Keratinocyte (primary cell): ENCODE measurements at regions not wholly inside any gene's neighbourhood (a gene's known extent, or its start where the extent isn't known, plus 50 kb on each side); places are given as distances from the start of the nearest gene placed in this dataset.

Experiments used
- DNase-seq: peaks from one replicate; pipeline ENCODE4 v3.0.0-alpha.2; 2011; ENCODE audit warnings: low read depth, missing footprints, low spot score
- FAIRE-seq: peaks from 2 replicates; lab custom pipeline; 2011; peaks lifted over from hg19 to GRCh38; lab: Jason Lieb, UNC
- H2AFZ ChIP-seq: 2 replicates; pipeline ENCODE4 v1.6.0; 2012; ENCODE audit warnings: low read length, control low read depth, inconsistent platforms; ENCODE audit not compliant: control insufficient read depth
- H3K27ac ChIP-seq: 2 replicates; pipeline ENCODE4 v1.5.1; 2011; ENCODE audit warnings: low read length; ENCODE audit not compliant: control insufficient read depth, insufficient read depth
- H3K27me3 ChIP-seq: 3 replicates; pipeline ENCODE4 v1.6.0; 2011; ENCODE audit warnings: low read length; ENCODE audit not compliant: control insufficient read depth, insufficient read depth; ENCODE audit errors: extremely low read depth
- H3K36me3 ChIP-seq, 2 experiments: 2 replicates in 1 of 2; 3 replicates in 1 of 2; pipeline ENCODE4 v1.5.1; 2011; ENCODE audit warnings: low read length in 2 of 2, mild to moderate bottlenecking in 1 of 2; ENCODE audit not compliant: control insufficient read depth in 2 of 2, insufficient read depth in 2 of 2; ENCODE audit errors: extremely low read depth in 1 of 2
- H3K4me1 ChIP-seq: 3 replicates; pipeline ENCODE4 v1.5.1; 2011; ENCODE audit warnings: low read length; ENCODE audit not compliant: control insufficient read depth, insufficient read depth; ENCODE audit errors: extremely low read depth
- H3K4me2 ChIP-seq: 3 replicates; pipeline ENCODE4 v1.6.0; 2011; ENCODE audit warnings: low read depth, low read length; ENCODE audit not compliant: control insufficient read depth, insufficient read depth; ENCODE audit errors: extremely low read depth
- H3K4me3 ChIP-seq, 3 experiments: fragments of 200-600 bp in 1 of 3; sonication (generic) in 1 of 3; 2 replicates in 2 of 3; 3 replicates in 1 of 3; pipeline ENCODE4 v1.5.1; 2011 to 2016; ENCODE audit warnings: low read length in 3 of 3, mild to moderate bottlenecking in 3 of 3, control low read depth in 2 of 3, inconsistent platforms in 1 of 3, low read depth in 1 of 3, mixed read lengths in 1 of 3, mixed run types in 1 of 3, moderate library complexity in 1 of 3; ENCODE audit not compliant: control insufficient read depth in 2 of 3, insufficient read depth in 2 of 3; ENCODE audit errors: extremely low read depth in 1 of 3
- H3K79me2 ChIP-seq: 2 replicates; pipeline ENCODE4 v1.6.0; 2012; ENCODE audit warnings: low read length; ENCODE audit not compliant: control insufficient read depth, insufficient read depth
- H3K9ac ChIP-seq: 3 replicates; pipeline ENCODE4 v1.6.0; 2011; ENCODE audit warnings: low read length; ENCODE audit not compliant: control insufficient read depth, insufficient read depth; ENCODE audit errors: extremely low read depth
- H3K9me1 ChIP-seq: 3 replicates; pipeline ENCODE4 v1.6.0; 2011; ENCODE audit warnings: low read length; ENCODE audit not compliant: control insufficient read depth, insufficient read depth; ENCODE audit errors: extremely low read depth
- H3K9me3 ChIP-seq: 2 replicates; pipeline ENCODE4 v1.5.1; 2012; ENCODE audit warnings: low read depth, low read length; ENCODE audit not compliant: control insufficient read depth
- H4K20me1 ChIP-seq: 3 replicates; pipeline ENCODE4 v1.6.0; 2011; ENCODE audit warnings: low read length; ENCODE audit not compliant: control insufficient read depth, insufficient read depth; ENCODE audit errors: extremely low read depth
- EZH2 ChIP-seq: IDR thresholded peaks from one replicate; pipeline ENCODE4 v1.6.1; 2012; ENCODE audit warnings: inconsistent platforms, mild to moderate bottlenecking, low read length, moderate library complexity
- dilution Hi-C: fragments of 300-500 bp; cut with MboI; formaldehyde crosslinking; loops from one replicate; pipeline ENCODE4 v1.7.0; 2020; ENCODE audit warnings: low sequenced_read_pairs; ENCODE audit not compliant: extremely low pct_ligation_motif_present
- TF ChIP-seq, protein P1 (sequence below), 3 experiments: IDR thresholded peaks in 1 of 3; conservative IDR thresholded peaks in 1 of 3; optimal IDR thresholded peaks in 1 of 3; 2 replicates in 2 of 3; 3 replicates in 1 of 3; pipeline versions ENCODE3 to v1.5.1; 2011; ENCODE audit warnings: low read length in 3 of 3, mild to moderate bottlenecking in 3 of 3, moderate library complexity in 2 of 3, control low read depth in 1 of 3, inconsistent platforms in 1 of 3; ENCODE audit not compliant: insufficient read depth in 2 of 3; ENCODE audit errors: extremely low read depth in 1 of 3

- dilution Hi-C loops, result no loop called here
- H3K4me1 ChIP-seq, result no peaks in the 10 kb centered on the region
- H3K9me1 ChIP-seq, result no peaks in the 10 kb centered on the region
- no peaks in the 10 kb centered on the region for H3K36me3 ChIP-seq
- H3K79me2 ChIP-seq, result no peaks in the 10 kb centered on the region
- no peak overlapping the region for H3K9ac ChIP-seq
- H3K4me3 ChIP-seq, result no peak overlapping the region
- H3K27ac ChIP-seq, result no peak overlapping the region
- FAIRE-seq, result no peak
- H4K20me1 ChIP-seq, result no peaks in the 10 kb centered on the region
- no peak for TF ChIP-seq EZH2
- TF ChIP-seq, protein P1, sequence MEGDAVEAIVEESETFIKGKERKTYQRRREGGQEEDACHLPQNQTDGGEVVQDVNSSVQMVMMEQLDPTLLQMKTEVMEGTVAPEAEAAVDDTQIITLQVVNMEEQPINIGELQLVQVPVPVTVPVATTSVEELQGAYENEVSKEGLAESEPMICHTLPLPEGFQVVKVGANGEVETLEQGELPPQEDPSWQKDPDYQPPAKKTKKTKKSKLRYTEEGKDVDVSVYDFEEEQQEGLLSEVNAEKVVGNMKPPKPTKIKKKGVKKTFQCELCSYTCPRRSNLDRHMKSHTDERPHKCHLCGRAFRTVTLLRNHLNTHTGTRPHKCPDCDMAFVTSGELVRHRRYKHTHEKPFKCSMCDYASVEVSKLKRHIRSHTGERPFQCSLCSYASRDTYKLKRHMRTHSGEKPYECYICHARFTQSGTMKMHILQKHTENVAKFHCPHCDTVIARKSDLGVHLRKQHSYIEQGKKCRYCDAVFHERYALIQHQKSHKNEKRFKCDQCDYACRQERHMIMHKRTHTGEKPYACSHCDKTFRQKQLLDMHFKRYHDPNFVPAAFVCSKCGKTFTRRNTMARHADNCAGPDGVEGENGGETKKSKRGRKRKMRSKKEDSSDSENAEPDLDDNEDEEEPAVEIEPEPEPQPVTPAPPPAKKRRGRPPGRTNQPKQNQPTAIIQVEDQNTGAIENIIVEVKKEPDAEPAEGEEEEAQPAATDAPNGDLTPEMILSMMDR (optimal IDR thresholded peaks at IDR 0.05 in 1 of 3, IDR thresholded peaks at IDR 0.05 in 1 of 3, conservative IDR thresholded peaks at IDR 0.05 in 1 of 3; ENCODE audit: extremely low read depth in 1 of 3, insufficient read depth in 2 of 3, low read length in 3 of 3), result no peak
- no peak overlapping the region for H3K4me2 ChIP-seq
- H2AFZ ChIP-seq, result no peak overlapping the region
- DNase-seq, result no peak
- H3K9me3 ChIP-seq, result no peaks in the 10 kb centered on the region
- no peaks in the 10 kb centered on the region for H3K27me3 ChIP-seq
Observed at GRCh38 chr1:198948895-198949659, 310.2 kb downstream of the PTPRC start.

- TF ChIP-seq, protein P1 (optimal IDR thresholded peaks at IDR 0.05 in 1 of 3, IDR thresholded peaks at IDR 0.05 in 1 of 3, conservative IDR thresholded peaks at IDR 0.05 in 1 of 3; ENCODE audit: extremely low read depth in 1 of 3, insufficient read depth in 2 of 3, low read length in 3 of 3), result no peak
- no peak for TF ChIP-seq EZH2
Observed at GRCh38 chr1:198950036-198950435, 311.2 kb downstream of the PTPRC start.

More at GRCh38 chr1:198950036-198950435, 311.2 kb downstream of the PTPRC start:
- H3K27ac ChIP-seq, result no peak overlapping the region
- no peaks in the 10 kb centered on the region for H3K27me3 ChIP-seq
- H3K4me1 ChIP-seq, result no peaks in the 10 kb centered on the region
- dilution Hi-C loops, result no loop called here
- FAIRE-seq (no peak), DNase-seq (no peak)
- H2AFZ ChIP-seq, result no peak overlapping the region
- H3K36me3 ChIP-seq, result no peaks in the 10 kb centered on the region
- H3K9me3 ChIP-seq, result no peaks in the 10 kb centered on the region
- H4K20me1 ChIP-seq, result no peaks in the 10 kb centered on the region
- H3K4me3 ChIP-seq, result no peak overlapping the region
- no peak overlapping the region for H3K9ac ChIP-seq
- no peak overlapping the region for H3K4me2 ChIP-seq
- no peaks in the 10 kb centered on the region for H3K9me1 ChIP-seq
- no peaks in the 10 kb centered on the region for H3K79me2 ChIP-seq
